ENCODE measurements at regions not wholly inside any gene's neighbourhood (a gene's known extent, or its start where the extent isn't known, plus 50 kb on each side); places are given as distances from the start of the nearest gene placed in this dataset.

DNA sequence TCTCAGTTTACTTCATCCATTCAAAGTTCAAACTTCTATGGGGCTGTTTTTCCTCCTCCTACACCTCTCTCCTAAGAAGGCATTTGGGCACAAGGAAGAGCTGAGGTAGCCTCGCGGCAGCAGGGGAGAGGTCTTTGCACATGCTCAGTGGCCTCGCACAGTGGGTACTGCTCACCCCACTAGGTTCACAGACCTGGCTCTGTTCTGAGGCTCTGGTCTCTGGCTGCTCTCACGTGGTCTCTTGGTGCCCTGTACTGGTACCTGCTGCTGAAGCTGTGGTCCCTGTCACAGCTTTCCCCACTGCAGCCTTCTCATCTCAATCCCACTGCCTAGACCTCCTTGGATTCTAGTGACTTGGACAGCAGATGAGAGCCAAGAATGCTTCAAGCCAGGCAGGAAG, 134.7 kb upstream of the CRY1 start:
- Histone ChIP-seq H3K4me3 (ENCODE audit: insufficient read depth, low read length, poor library complexity, severe bottlenecking) (no peak overlapping the region), H3K27ac (ENCODE audit: low read depth, low read length) (no peak overlapping the region), H3K4me2 (ENCODE audit: low read depth, low read length, poor library complexity, severe bottlenecking) (no peak overlapping the region), H3K36me3 (ENCODE audit: low read length) (no peaks in the 10 kb centered on the region), H3K9me3 (ENCODE audit: insufficient read depth, low read length) (no peaks in the 10 kb centered on the region), H3K79me2 (ENCODE audit: insufficient read depth, low read length) (no peaks in the 10 kb centered on the region), H3K27me3 (ENCODE audit: low read length) (no peaks in the 10 kb centered on the region), H3K9me2 (replicated peaks; ENCODE audit: insufficient read depth, low read length) (no peaks in the 10 kb centered on the region), H3K9ac (ENCODE audit: low read length) (no peak overlapping the region), H4K20me1 (ENCODE audit: low read depth, low read length) (no peaks in the 10 kb centered on the region), H2AFZ (ENCODE audit: low read depth, low read length, severe bottlenecking) (no peak overlapping the region), H3F3A (ENCODE audit: insufficient read depth) (no peaks in the 10 kb centered on the region)
- TF ChIP-seq, protein P1, sequence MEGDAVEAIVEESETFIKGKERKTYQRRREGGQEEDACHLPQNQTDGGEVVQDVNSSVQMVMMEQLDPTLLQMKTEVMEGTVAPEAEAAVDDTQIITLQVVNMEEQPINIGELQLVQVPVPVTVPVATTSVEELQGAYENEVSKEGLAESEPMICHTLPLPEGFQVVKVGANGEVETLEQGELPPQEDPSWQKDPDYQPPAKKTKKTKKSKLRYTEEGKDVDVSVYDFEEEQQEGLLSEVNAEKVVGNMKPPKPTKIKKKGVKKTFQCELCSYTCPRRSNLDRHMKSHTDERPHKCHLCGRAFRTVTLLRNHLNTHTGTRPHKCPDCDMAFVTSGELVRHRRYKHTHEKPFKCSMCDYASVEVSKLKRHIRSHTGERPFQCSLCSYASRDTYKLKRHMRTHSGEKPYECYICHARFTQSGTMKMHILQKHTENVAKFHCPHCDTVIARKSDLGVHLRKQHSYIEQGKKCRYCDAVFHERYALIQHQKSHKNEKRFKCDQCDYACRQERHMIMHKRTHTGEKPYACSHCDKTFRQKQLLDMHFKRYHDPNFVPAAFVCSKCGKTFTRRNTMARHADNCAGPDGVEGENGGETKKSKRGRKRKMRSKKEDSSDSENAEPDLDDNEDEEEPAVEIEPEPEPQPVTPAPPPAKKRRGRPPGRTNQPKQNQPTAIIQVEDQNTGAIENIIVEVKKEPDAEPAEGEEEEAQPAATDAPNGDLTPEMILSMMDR (IDR thresholded peaks at IDR 0.05; ENCODE audit: insufficient read depth, low read length, poor library complexity, severe bottlenecking) = no peak
- no peak for TF ChIP-seq EZH2phosphoT487 (conservative IDR thresholded peaks at IDR 0.05; ENCODE audit: low read length)

DNA sequence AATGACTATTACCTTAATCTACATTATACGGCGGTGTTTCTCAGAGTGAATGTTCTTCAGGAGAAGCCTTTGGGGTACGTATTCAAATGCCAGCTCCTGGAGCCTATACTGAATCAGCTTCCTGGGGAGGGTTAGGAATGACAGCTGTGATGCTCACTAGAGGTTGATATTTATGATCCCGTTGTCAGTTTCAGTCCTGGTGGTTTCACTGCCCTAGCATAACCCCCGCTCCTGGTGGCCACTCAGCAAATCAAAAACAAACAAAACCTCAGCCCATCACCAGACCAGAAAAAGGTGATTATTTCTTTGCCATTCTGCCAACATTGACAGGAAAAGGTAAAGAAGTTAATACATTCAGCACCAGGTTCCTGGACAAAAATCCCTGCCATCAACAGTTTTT, 136.5 kb upstream of the CRY1 start:
- TF ChIP-seq, protein P1 (IDR thresholded peaks at IDR 0.05; ENCODE audit: insufficient read depth, low read length, poor library complexity, severe bottlenecking) = no peak
- TF ChIP-seq EZH2phosphoT487 (conservative IDR thresholded peaks at IDR 0.05; ENCODE audit: low read length) = no peak
- Histone ChIP-seq H3K9ac (ENCODE audit: low read length) (no peak overlapping the region), H3K79me2 (ENCODE audit: insufficient read depth, low read length) (no peaks in the 10 kb centered on the region), H4K20me1 (ENCODE audit: low read depth, low read length) (no peaks in the 10 kb centered on the region), H3K4me2 (ENCODE audit: low read depth, low read length, poor library complexity, severe bottlenecking) (no peak overlapping the region), H3K9me3 (ENCODE audit: insufficient read depth, low read length) (no peaks in the 10 kb centered on the region), H3K9me2 (replicated peaks; ENCODE audit: insufficient read depth, low read length) (no peaks in the 10 kb centered on the region), H2AFZ (ENCODE audit: low read depth, low read length, severe bottlenecking) (no peak overlapping the region), H3K4me3 (ENCODE audit: insufficient read depth, low read length, poor library complexity, severe bottlenecking) (no peak overlapping the region), H3K36me3 (ENCODE audit: low read length) (no peaks in the 10 kb centered on the region), H3F3A (ENCODE audit: insufficient read depth) (no peaks in the 10 kb centered on the region), H3K27ac (ENCODE audit: low read depth, low read length) (no peak overlapping the region), H3K27me3 (ENCODE audit: low read length) (no peaks in the 10 kb centered on the region)

GRCh38 chr12:107231303-107231702, 138.0 kb upstream of the CRY1 start:
- H3K9me2 ChIP-seq (replicated peaks; ENCODE audit: insufficient read depth, low read length) = no peaks in the 10 kb centered on the region
- no peaks in the 10 kb centered on the region for H3F3A ChIP-seq (ENCODE audit: insufficient read depth)
- H3K79me2 ChIP-seq (ENCODE audit: insufficient read depth, low read length) = no peaks in the 10 kb centered on the region
- H3K27ac ChIP-seq (ENCODE audit: low read depth, low read length) = no peak overlapping the region
- H3K36me3 ChIP-seq (ENCODE audit: low read length) = no peaks in the 10 kb centered on the region
- H3K27me3 ChIP-seq (ENCODE audit: low read length) = no peaks in the 10 kb centered on the region
- no peak overlapping the region for H3K4me2 ChIP-seq (ENCODE audit: low read depth, low read length, poor library complexity, severe bottlenecking)
- H3K9me3 ChIP-seq (ENCODE audit: insufficient read depth, low read length) = no peaks in the 10 kb centered on the region
- no peak overlapping the region for H2AFZ ChIP-seq (ENCODE audit: low read depth, low read length, severe bottlenecking)
- no peak overlapping the region for H3K4me3 ChIP-seq (ENCODE audit: insufficient read depth, low read length, poor library complexity, severe bottlenecking)
- H4K20me1 ChIP-seq (ENCODE audit: low read depth, low read length) = no peaks in the 10 kb centered on the region
- H3K9ac ChIP-seq (ENCODE audit: low read length) = no peak overlapping the region
- TF ChIP-seq, protein P1 (IDR thresholded peaks at IDR 0.05; ENCODE audit: insufficient read depth, low read length, poor library complexity, severe bottlenecking) = no peak
- TF ChIP-seq EZH2phosphoT487 (conservative IDR thresholded peaks at IDR 0.05; ENCODE audit: low read length) = no peak

All from SU-DHL-6 (cell line).